ENCODE measurements at regions not wholly inside any gene's neighbourhood (a gene's known extent, or its start where the extent isn't known, plus 50 kb on each side); places are given as distances from the start of the nearest gene placed in this dataset.

- Histone ChIP-seq H3K27ac (ENCODE audit: insufficient read depth, low read depth, low read length) (no peak overlapping the region), H3K4me2 (ENCODE audit: insufficient read depth, low read length) (no peak overlapping the region), H3K9me3 (replicated peaks; ENCODE audit: control insufficient read depth, insufficient read depth, low read length) (no peaks in the 10 kb centered on the region), H3K4me3 (replicated peaks in 1 of 3; ENCODE audit: insufficient read depth in 1 of 3, low read depth in 1 of 3, low read length in 3 of 3) (no peak overlapping the region), H3K9ac (replicated peaks; ENCODE audit: extremely low read depth, insufficient read depth, low read length) (no peak overlapping the region), H3K27me3 (ENCODE audit: control insufficient read depth in 2 of 2, insufficient read depth in 2 of 2, low read length in 2 of 2) (no peaks in the 10 kb centered on the region), H3K4me1 (ENCODE audit: control insufficient read depth, extremely low read depth, insufficient read depth, low read length) (no peaks in the 10 kb centered on the region), H2AFZ (ENCODE audit: low read depth, low read length) (no peak overlapping the region), H4K20me1 (replicated peaks; ENCODE audit: control insufficient read depth, extremely low read depth, insufficient read depth, low read length) (no peaks in the 10 kb centered on the region), H3K36me3 (ENCODE audit: control insufficient read depth in 2 of 2, extremely low read depth in 1 of 2, insufficient read depth in 2 of 2, low read length in 2 of 2) (no peaks in the 10 kb centered on the region), H3K9me1 (replicated peaks; ENCODE audit: control insufficient read depth, extremely low read depth, insufficient read depth, low read length) (no peaks in the 10 kb centered on the region), H3K79me2 (ENCODE audit: control insufficient read depth, insufficient read depth, low read length) (no peaks in the 10 kb centered on the region)
- CTCF ChIA-PET, result no interaction called here
- TF ChIP-seq MYC (IDR thresholded peaks at IDR 0.05; ENCODE audit: low read depth, low read length) (no peak), JUN (IDR thresholded peaks at IDR 0.05; ENCODE audit: borderline replicate concordance, insufficient read depth, insufficient read length, low read depth) (no peak), EZH2 (IDR thresholded peaks at IDR 0.05; ENCODE audit: borderline replicate concordance, low read depth, low read length, severe bottlenecking) (no peak), GATA2 (IDR thresholded peaks at IDR 0.05; ENCODE audit: insufficient read depth, insufficient read length, low read depth, low read length) (no peak), CTCF (IDR thresholded peaks at IDR 0.05; ENCODE audit: extremely low read depth in 1 of 2, insufficient read depth in 1 of 2, low read depth in 1 of 2, low read length in 2 of 2) (no peak), POLR2A (IDR thresholded peaks at IDR 0.05; ENCODE audit: low read depth, low read length) (no peak)
- FAIRE-seq, result no peak
- DNase-seq (ENCODE audit: low read depth, low spot score), result no peak
- intact Hi-C loops (cut with micrococcal nuclease), result no loop called here
- POLR2A ChIA-PET, result no interaction called here
- BruUV-seq (replicated peaks), result no TSS peak
- dilution Hi-C loops (cut with MboI; ENCODE audit: extremely low pct_ligation_motif_present, low sequenced_read_pairs), result no loop called here
Measured at GRCh38 chr7:136600475-136600874, 268.0 kb upstream of the CHRM2 start.

GRCh38 chr7:136594739-136595144, 273.7 kb upstream of the CHRM2 start:
- Histone ChIP-seq H3K36me3 (ENCODE audit: control insufficient read depth in 2 of 2, extremely low read depth in 1 of 2, insufficient read depth in 2 of 2, low read length in 2 of 2) (no peaks in the 10 kb centered on the region), H2AFZ (ENCODE audit: low read depth, low read length) (no peak overlapping the region), H3K4me2 (ENCODE audit: insufficient read depth, low read length) (no peak overlapping the region), H3K4me3 (replicated peaks in 1 of 3; ENCODE audit: insufficient read depth in 1 of 3, low read depth in 1 of 3, low read length in 3 of 3) (no peak overlapping the region), H3K27me3 (ENCODE audit: control insufficient read depth in 2 of 2, insufficient read depth in 2 of 2, low read length in 2 of 2) (no peaks in the 10 kb centered on the region), H3K4me1 (ENCODE audit: control insufficient read depth, extremely low read depth, insufficient read depth, low read length) (no peaks in the 10 kb centered on the region), H3K27ac (ENCODE audit: insufficient read depth, low read depth, low read length) (no peak overlapping the region), H3K9me3 (replicated peaks; ENCODE audit: control insufficient read depth, insufficient read depth, low read length) (no peaks in the 10 kb centered on the region), H3K9ac (replicated peaks; ENCODE audit: extremely low read depth, insufficient read depth, low read length) (no peak overlapping the region), H3K9me1 (replicated peaks; ENCODE audit: control insufficient read depth, extremely low read depth, insufficient read depth, low read length) (no peaks in the 10 kb centered on the region), H4K20me1 (replicated peaks; ENCODE audit: control insufficient read depth, extremely low read depth, insufficient read depth, low read length) (no peaks in the 10 kb centered on the region), H3K79me2 (ENCODE audit: control insufficient read depth, insufficient read depth, low read length) (no peaks in the 10 kb centered on the region)
- POLR2A ChIA-PET, result no interaction called here
- FAIRE-seq (no peak), DNase-seq (ENCODE audit: low read depth, low spot score) (no peak)
- BruUV-seq (replicated peaks), result no TSS peak
- TF ChIP-seq JUN (IDR thresholded peaks at IDR 0.05; ENCODE audit: borderline replicate concordance, insufficient read depth, insufficient read length, low read depth), result no peak
- no peak for TF ChIP-seq EZH2 (IDR thresholded peaks at IDR 0.05; ENCODE audit: borderline replicate concordance, low read depth, low read length, severe bottlenecking)
- TF ChIP-seq POLR2AphosphoS5 (IDR thresholded peaks at IDR 0.05; ENCODE audit: insufficient read depth, low read depth, low read length), result no peak
- no peak for TF ChIP-seq MYC (IDR thresholded peaks at IDR 0.05; ENCODE audit: low read depth, low read length)
- TF ChIP-seq FOS (IDR thresholded peaks at IDR 0.05; ENCODE audit: borderline replicate concordance, insufficient read depth, low read length), result no peak
- no peak for TF ChIP-seq CTCF (IDR thresholded peaks at IDR 0.05; ENCODE audit: extremely low read depth in 1 of 2, insufficient read depth in 1 of 2, low read depth in 1 of 2, low read length in 2 of 2)
- no peak for TF ChIP-seq GATA2 (IDR thresholded peaks at IDR 0.05; ENCODE audit: insufficient read depth, insufficient read length, low read depth, low read length)
- no peak for TF ChIP-seq POLR2A (IDR thresholded peaks at IDR 0.05; ENCODE audit: low read depth, low read length)
- no peak for TF ChIP-seq MAX (IDR thresholded peaks at IDR 0.05; ENCODE audit: insufficient read depth, insufficient read length)
- CTCF ChIA-PET, result no interaction called here
- dilution Hi-C loops (cut with MboI; ENCODE audit: extremely low pct_ligation_motif_present, low sequenced_read_pairs), result no loop called here
- intact Hi-C loops (cut with micrococcal nuclease), result no loop called here

All from endothelial cell of umbilical vein (primary cell).